ENCODE measurements at regions not wholly inside any gene's neighbourhood (a gene's known extent, or its start where the extent isn't known, plus 50 kb on each side); places are given as distances from the start of the nearest gene placed in this dataset.

DNA sequence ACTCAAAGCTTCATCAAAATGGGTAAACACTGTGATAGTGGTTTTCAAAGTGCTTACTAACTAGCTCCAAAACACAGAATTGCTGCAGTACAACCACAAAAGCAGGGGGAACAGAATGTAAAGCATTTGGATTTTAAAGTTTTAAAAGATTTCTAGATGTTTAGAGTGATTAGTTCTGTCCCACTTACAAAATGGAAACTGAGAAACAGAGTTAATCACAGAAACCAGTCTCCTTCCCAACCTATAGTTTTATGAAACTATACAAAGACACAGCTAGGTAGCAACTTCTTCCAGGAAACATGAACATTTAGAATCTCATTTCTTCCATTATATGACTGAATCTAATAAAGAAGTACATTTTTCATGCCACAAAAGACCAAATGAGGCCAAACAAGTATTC is 73.8 kb upstream of the HNRNPA3 start (continued):
- TF ChIP-seq, protein P1, sequence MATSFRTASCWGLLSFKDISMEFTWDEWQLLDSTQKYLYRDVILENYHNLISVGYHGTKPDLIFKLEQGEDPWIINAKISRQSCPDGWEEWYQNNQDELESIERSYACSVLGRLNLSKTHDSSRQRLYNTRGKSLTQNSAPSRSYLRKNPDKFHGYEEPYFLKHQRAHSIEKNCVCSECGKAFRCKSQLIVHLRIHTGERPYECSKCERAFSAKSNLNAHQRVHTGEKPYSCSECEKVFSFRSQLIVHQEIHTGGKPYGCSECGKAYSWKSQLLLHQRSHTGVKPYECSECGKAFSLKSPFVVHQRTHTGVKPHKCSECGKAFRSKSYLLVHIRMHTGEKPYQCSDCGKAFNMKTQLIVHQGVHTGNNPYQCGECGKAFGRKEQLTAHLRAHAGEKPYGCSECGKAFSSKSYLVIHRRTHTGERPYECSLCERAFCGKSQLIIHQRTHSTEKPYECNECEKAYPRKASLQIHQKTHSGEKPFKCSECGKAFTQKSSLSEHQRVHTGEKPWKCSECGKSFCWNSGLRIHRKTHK (tag by site-specific recombination; IDR thresholded peaks at IDR 0.05) = no peak
- TF ChIP-seq KLF16 (tag by site-specific recombination; IDR thresholded peaks at IDR 0.05) = no peak
- no peak for TF ChIP-seq PRDM6 (tag by site-specific recombination; IDR thresholded peaks at IDR 0.05)
- TF ChIP-seq ZBTB48 (tag by site-specific recombination; IDR thresholded peaks at IDR 0.05) = no peak

GRCh38 chr2:177141866-177142265 is 70.7 kb upstream of the HNRNPA3 start:
- no peak overlapping the region for H3K27ac ChIP-seq (ENCODE audit: extremely low read depth, low read depth, low read length)
- no peak for TF ChIP-seq PRDM1 (tag by site-specific recombination; IDR thresholded peaks at IDR 0.05)
- TF ChIP-seq, protein P2, sequence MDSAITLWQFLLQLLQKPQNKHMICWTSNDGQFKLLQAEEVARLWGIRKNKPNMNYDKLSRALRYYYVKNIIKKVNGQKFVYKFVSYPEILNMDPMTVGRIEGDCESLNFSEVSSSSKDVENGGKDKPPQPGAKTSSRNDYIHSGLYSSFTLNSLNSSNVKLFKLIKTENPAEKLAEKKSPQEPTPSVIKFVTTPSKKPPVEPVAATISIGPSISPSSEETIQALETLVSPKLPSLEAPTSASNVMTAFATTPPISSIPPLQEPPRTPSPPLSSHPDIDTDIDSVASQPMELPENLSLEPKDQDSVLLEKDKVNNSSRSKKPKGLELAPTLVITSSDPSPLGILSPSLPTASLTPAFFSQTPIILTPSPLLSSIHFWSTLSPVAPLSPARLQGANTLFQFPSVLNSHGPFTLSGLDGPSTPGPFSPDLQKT (IDR thresholded peaks at IDR 0.05; ENCODE audit: borderline replicate concordance, low read depth, low read length) = no peak
- TF ChIP-seq HIC1 (tag by site-specific recombination; IDR thresholded peaks at IDR 0.05) = no peak
- no peak for TF ChIP-seq GLI4 (tag by site-specific recombination; IDR thresholded peaks at IDR 0.05)
- TF ChIP-seq ZNF248 (tag by site-specific recombination; IDR thresholded peaks at IDR 0.05) = no peak
- no peaks in the 10 kb centered on the region for H3K4me1 ChIP-seq (ENCODE audit: control insufficient read depth, insufficient read depth, low read length)
- ChIA-PET CTCF (interaction anchor here (0.6 to 2.1 kb wide), 4 partner anchors 14 to 569 kb away, joined by 3 to 10 read pairs (median 4); no protein-coding TSS in a partner anchor), POLR2A (no interaction called here)
- no peaks in the 10 kb centered on the region for H3K9me3 ChIP-seq (ENCODE audit: control insufficient read depth, insufficient read depth, low read depth, low read length)
- H3K4me3 ChIP-seq (ENCODE audit: low read depth, low read length) = no peak overlapping the region
- no peaks in the 10 kb centered on the region for H3K36me3 ChIP-seq (ENCODE audit: control insufficient read depth in 2 of 2, insufficient read depth in 1 of 2, low read length in 2 of 2)

DNA sequence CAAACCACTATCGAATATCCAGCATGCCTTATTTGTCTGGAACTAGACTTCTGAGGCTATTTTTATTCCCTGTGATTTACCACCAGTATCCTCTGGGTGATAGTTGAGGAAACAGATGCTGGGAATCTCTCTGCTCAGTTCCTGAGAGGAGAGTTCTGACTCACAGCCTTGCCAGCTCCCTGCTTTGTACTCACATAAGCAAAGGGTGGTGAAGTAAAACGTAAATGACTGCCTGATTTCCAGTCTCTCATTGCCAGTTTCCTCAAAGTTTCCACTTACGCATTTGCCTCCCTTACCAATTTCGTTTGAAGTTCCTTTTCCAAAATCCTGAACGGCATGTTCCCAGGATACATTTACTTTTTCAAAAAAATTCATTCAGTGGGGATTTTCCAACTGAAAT is 69.2 kb upstream of the HNRNPA3 start:
- Histone ChIP-seq H3K4me3 (ENCODE audit: low read depth, low read length) (no peak overlapping the region), H3K27ac (ENCODE audit: extremely low read depth, low read depth, low read length) (no peak overlapping the region), H3K36me3 (ENCODE audit: control insufficient read depth in 2 of 2, insufficient read depth in 1 of 2, low read length in 2 of 2) (no peaks in the 10 kb centered on the region), H3K9me3 (ENCODE audit: control insufficient read depth, insufficient read depth, low read depth, low read length) (no peaks in the 10 kb centered on the region), H3K4me1 (ENCODE audit: control insufficient read depth, insufficient read depth, low read length) (no peaks in the 10 kb centered on the region)
- ChIA-PET POLR2A (no interaction called here), CTCF (interaction anchor here (0.5 to 1.9 kb wide), 5 partner anchors 87 to 1032 kb away, joined by 3 to 7 read pairs (median 5); no protein-coding TSS in a partner anchor)
- TF ChIP-seq REPIN1 (tag by site-specific recombination; IDR thresholded peaks at IDR 0.05; ENCODE audit: low read depth) (no peak), ZNF473 (tag by site-specific recombination; IDR thresholded peaks at IDR 0.05) (no peak), PRDM1 (tag by site-specific recombination; IDR thresholded peaks at IDR 0.05) (peak; percentile 40; the same call in 1 of the 2 replicates), ZBTB17 (tag by site-specific recombination; IDR thresholded peaks at IDR 0.05) (no peak), ZNF391 (tag by site-specific recombination; IDR thresholded peaks at IDR 0.05; ENCODE audit: borderline replicate concordance, low read depth) (no peak), KLF7 (tag by site-specific recombination; IDR thresholded peaks at IDR 0.05; ENCODE audit: borderline replicate concordance) (no peak), ZNF544 (tag by site-specific recombination; IDR thresholded peaks at IDR 0.05) (no peak), ZNF335 (tag by site-specific recombination; conservative IDR thresholded peaks at IDR 0.05) (peak; percentile 32; the same call in 1 of the 2 replicates), ZBTB49 (tag by site-specific recombination; IDR thresholded peaks at IDR 0.05; ENCODE audit: low read depth) (no peak), ZNF404 (tag by site-specific recombination; IDR thresholded peaks at IDR 0.05) (no peak)
- TF ChIP-seq, protein P3, sequence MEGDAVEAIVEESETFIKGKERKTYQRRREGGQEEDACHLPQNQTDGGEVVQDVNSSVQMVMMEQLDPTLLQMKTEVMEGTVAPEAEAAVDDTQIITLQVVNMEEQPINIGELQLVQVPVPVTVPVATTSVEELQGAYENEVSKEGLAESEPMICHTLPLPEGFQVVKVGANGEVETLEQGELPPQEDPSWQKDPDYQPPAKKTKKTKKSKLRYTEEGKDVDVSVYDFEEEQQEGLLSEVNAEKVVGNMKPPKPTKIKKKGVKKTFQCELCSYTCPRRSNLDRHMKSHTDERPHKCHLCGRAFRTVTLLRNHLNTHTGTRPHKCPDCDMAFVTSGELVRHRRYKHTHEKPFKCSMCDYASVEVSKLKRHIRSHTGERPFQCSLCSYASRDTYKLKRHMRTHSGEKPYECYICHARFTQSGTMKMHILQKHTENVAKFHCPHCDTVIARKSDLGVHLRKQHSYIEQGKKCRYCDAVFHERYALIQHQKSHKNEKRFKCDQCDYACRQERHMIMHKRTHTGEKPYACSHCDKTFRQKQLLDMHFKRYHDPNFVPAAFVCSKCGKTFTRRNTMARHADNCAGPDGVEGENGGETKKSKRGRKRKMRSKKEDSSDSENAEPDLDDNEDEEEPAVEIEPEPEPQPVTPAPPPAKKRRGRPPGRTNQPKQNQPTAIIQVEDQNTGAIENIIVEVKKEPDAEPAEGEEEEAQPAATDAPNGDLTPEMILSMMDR (tag by site-specific recombination; IDR thresholded peaks at IDR 0.05) = no peak
- TF ChIP-seq, protein P4, sequence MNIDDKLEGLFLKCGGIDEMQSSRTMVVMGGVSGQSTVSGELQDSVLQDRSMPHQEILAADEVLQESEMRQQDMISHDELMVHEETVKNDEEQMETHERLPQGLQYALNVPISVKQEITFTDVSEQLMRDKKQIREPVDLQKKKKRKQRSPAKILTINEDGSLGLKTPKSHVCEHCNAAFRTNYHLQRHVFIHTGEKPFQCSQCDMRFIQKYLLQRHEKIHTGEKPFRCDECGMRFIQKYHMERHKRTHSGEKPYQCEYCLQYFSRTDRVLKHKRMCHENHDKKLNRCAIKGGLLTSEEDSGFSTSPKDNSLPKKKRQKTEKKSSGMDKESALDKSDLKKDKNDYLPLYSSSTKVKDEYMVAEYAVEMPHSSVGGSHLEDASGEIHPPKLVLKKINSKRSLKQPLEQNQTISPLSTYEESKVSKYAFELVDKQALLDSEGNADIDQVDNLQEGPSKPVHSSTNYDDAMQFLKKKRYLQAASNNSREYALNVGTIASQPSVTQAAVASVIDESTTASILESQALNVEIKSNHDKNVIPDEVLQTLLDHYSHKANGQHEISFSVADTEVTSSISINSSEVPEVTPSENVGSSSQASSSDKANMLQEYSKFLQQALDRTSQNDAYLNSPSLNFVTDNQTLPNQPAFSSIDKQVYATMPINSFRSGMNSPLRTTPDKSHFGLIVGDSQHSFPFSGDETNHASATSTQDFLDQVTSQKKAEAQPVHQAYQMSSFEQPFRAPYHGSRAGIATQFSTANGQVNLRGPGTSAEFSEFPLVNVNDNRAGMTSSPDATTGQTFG (tag by site-specific recombination; IDR thresholded peaks at IDR 0.05; ENCODE audit: borderline replicate concordance) = no peak
